GM18858 (cell line): ENCODE measurements at regions not wholly inside any gene's neighbourhood (a gene's known extent, or its start where the extent isn't known, plus 50 kb on each side); places are given as distances from the start of the nearest gene placed in this dataset.

Experiments
- ATAC-seq: cut with Tn5 transposase; IDR thresholded peaks from one replicate; pipeline ENCODE4 v1.9.1; 2021; ENCODE audit not compliant: unreplicated experiment

GRCh38 chr1:98333406-98333805, 328.1 kb upstream of the SNX7 start:
- ATAC-seq = no peak

- no peak for ATAC-seq
Observed at GRCh38 chr1:98331718-98332311, 329.7 kb upstream of the SNX7 start.

- ATAC-seq = no peak
Observed at GRCh38 chr1:98331243-98331642, 330.3 kb upstream of the SNX7 start.

GRCh38 chr1:98330224-98330623, 331.3 kb upstream of the SNX7 start:
- no peak for ATAC-seq

- no peak for ATAC-seq
Observed at GRCh38 chr1:98328855-98329254, 332.7 kb upstream of the SNX7 start.

- ATAC-seq = no peak
Observed at GRCh38 chr1:98327220-98327861, 334.2 kb upstream of the SNX7 start.

- no peak for ATAC-seq
Observed at GRCh38 chr1:98325646-98326440, 335.7 kb upstream of the SNX7 start.

- no peak for ATAC-seq
Observed at GRCh38 chr1:98323906-98324358, 337.6 kb upstream of the SNX7 start.

GRCh38 chr1:98323388-98323787, 338.1 kb upstream of the SNX7 start:
- ATAC-seq = no peak

- no peak for ATAC-seq
Observed at GRCh38 chr1:98322966-98323365, 338.6 kb upstream of the SNX7 start.

GRCh38 chr1:98322086-98322485, 339.4 kb upstream of the SNX7 start:
- ATAC-seq = no peak

GRCh38 chr1:98321191-98321590, 340.3 kb upstream of the SNX7 start:
- ATAC-seq = no peak

- ATAC-seq = no peak
Observed at GRCh38 chr1:98316286-98316905, 345.1 kb upstream of the SNX7 start.

GRCh38 chr1:98315309-98315708, 346.2 kb upstream of the SNX7 start:
- ATAC-seq = no peak

GRCh38 chr1:98314601-98315000, 346.9 kb upstream of the SNX7 start:
- no peak for ATAC-seq

- no peak for ATAC-seq
Observed at GRCh38 chr1:98306517-98307089, 354.9 kb upstream of the SNX7 start.

- no peak for ATAC-seq
Observed at GRCh38 chr1:98305362-98305761, 356.2 kb upstream of the SNX7 start.

- ATAC-seq = no peak
Observed at GRCh38 chr1:98304888-98305287, 356.6 kb upstream of the SNX7 start.

GRCh38 chr1:98299861-98300260, 361.7 kb upstream of the SNX7 start:
- no peak for ATAC-seq

GRCh38 chr1:98299313-98299712, 362.2 kb upstream of the SNX7 start:
- ATAC-seq = no peak

GRCh38 chr1:98298319-98298718, 363.2 kb upstream of the SNX7 start:
- no peak for ATAC-seq
